ENCODE measurements at regions not wholly inside any gene's neighbourhood (a gene's known extent, or its start where the extent isn't known, plus 50 kb on each side); places are given as distances from the start of the nearest gene placed in this dataset.

- TF ChIP-seq CTCF (IDR thresholded peaks at IDR 0.05) (no peak), POLR2AphosphoS5 (IDR thresholded peaks at IDR 0.05) (no peak), POLR2A (IDR thresholded peaks at IDR 0.05) (no peak)
Observed at GRCh38 chr7:25319707-25320106, 91.4 kb upstream of the NPVF start.

Data from gastroesophageal sphincter (tissue), 3 donors.